Upper lobe of left lung (tissue), 6 donors: ENCODE measurements at regions not wholly inside any gene's neighbourhood (a gene's known extent, or its start where the extent isn't known, plus 50 kb on each side); places are given as distances from the start of the nearest gene placed in this dataset.
A peak's percentile ranks its signal among the peaks of the same experiment; 100 is the strongest.
"Not testable (repeated sequence)": the region's sequence is repeated elsewhere in the genome, so short reads cannot be mapped to it uniquely, and the experiment has no call there.

Experiments
- ATAC-seq, 2 donors: fragments of 200-7000 bp; cut with Tn5 transposase; one replicate each; pipeline ENCODE4 v1.9.1; 2022; ENCODE audit warnings: mild to moderate bottlenecking in 2 of 2, moderate library complexity in 2 of 2; ENCODE audit not compliant: low FRiP score in 2 of 2
- DNase-seq, 2 donors: peaks; one replicate each; pipeline ENCODE4 v3.0.0-alpha.2; 2019 to 2020
- H3K27ac ChIP-seq, 4 donors: fragments of 200-600 bp; sonication (generic); one replicate each; pipeline ENCODE4 v1.5.1; 2016 to 2019
- H3K27me3 ChIP-seq, 4 donors: fragments of 200-600 bp; sonication (generic); one replicate each; pipeline ENCODE4 v1.5.1; 2017 to 2019
- H3K36me3 ChIP-seq, 4 donors: fragments of 200-600 bp; sonication (generic); one replicate each; pipeline ENCODE4 v1.5.1; 2016 to 2019
- H3K4me1 ChIP-seq, 4 donors: fragments of 200-600 bp; sonication (generic); one replicate each; pipeline ENCODE4 v1.5.1; 2018 to 2019
- H3K4me3 ChIP-seq, 4 donors: fragments of 200-600 bp; sonication (generic); one replicate each; pipeline ENCODE4 v1.5.1; 2017 to 2019; ENCODE audit warnings: mild to moderate bottlenecking in 2 of 4, moderate library complexity in 1 of 4
- H3K9me3 ChIP-seq, 4 donors: fragments of 200-600 bp; sonication (generic); one replicate each; pipeline ENCODE4 v1.5.1; 2018 to 2019
- CTCF ChIP-seq, 6 experiments: fragments of 450-650 bp in 4 of 6; fragments of 200-600 bp in 2 of 6; sonication (generic) in 2 of 6; IDR thresholded peaks; one replicate each; pipeline ENCODE4 v1.5.1; 2016 to 2019; ENCODE audit warnings: antibody characterized with exemption in 6 of 6
- EP300 ChIP-seq, 4 donors: sonication (generic); formaldehyde crosslinking; IDR thresholded peaks; one replicate each; pipeline ENCODE4 v1.5.1; 2017; ENCODE audit warnings: antibody characterized with exemption in 4 of 4, control low read depth in 2 of 4
- POLR2A ChIP-seq, 4 donors: fragments of 450-650 bp; IDR thresholded peaks; one replicate each; pipeline ENCODE4 v1.5.1; 2016 to 2017; ENCODE audit warnings: antibody characterized with exemption in 4 of 4, mild to moderate bottlenecking in 2 of 4
- POLR2AphosphoS5 ChIP-seq, 2 donors: sonication (generic); formaldehyde crosslinking; IDR thresholded peaks; one replicate each; pipeline ENCODE4 v1.5.1; 2017; ENCODE audit warnings: antibody characterized with exemption in 2 of 2
- WGBS, 2 donors: methylation state at CpG; one replicate each; pipeline ENCODE4 v1.1.5; 2017 to 2018; 5-methylcytosine and 5-hydroxymethylcytosine counted together
- donor health status: DM: no; HTN: no; CAD: no; lungs with moderate emphysema.
- donor health status: DM: no; HTN: yes; CAD: no; lungs with severe emphysema.

GRCh38 chr3:64792445-64792844 is 104.6 kb upstream of the ADAMTS9 start:
- Histone ChIP-seq H3K9me3 (no peaks in the 10 kb centered on the region), H3K27me3 (no peaks in the 10 kb centered on the region), H3K4me1 (no peaks in the 10 kb centered on the region), H3K36me3 (no peaks in the 10 kb centered on the region), H3K27ac (no peak overlapping the region), H3K4me3 (no peak overlapping the region)
- TF ChIP-seq CTCF (IDR thresholded peaks at IDR 0.05) (no peak), EP300 (IDR thresholded peaks at IDR 0.05) (no peak), POLR2AphosphoS5 (IDR thresholded peaks at IDR 0.05) (no peak), POLR2A (IDR thresholded peaks at IDR 0.05) (no peak)
- DNase-seq (no peak), ATAC-seq (no peak)
- WGBS, 2 donors = 92 to 94% methylated on average over 3 of the region's 3 CpGs

- DNase-seq = no peak
- 92 to 96% methylated on average over 4 of the region's 4 CpGs for WGBS, 2 donors
- no peak overlapping the region for H3K27ac ChIP-seq
Measured at GRCh38 chr3:64789111-64789510, 101.3 kb upstream of the ADAMTS9 start.

GRCh38 chr3:64783200-64783599 is 95.4 kb upstream of the ADAMTS9 start:
- Histone ChIP-seq H3K27me3 (no peaks in the 10 kb centered on the region), H3K4me3 (no peak overlapping the region), H3K27ac (no peak overlapping the region), H3K4me1 (no peaks in the 10 kb centered on the region), H3K9me3 (peaks cover 0 to 12% (median 5%) of the 10 kb centered on the region in 4 donors), H3K36me3 (no peaks in the 10 kb centered on the region)
- no peak for TF ChIP-seq POLR2AphosphoS5 (IDR thresholded peaks at IDR 0.05)
- ATAC-seq (no peak), DNase-seq (no peak)

More at GRCh38 chr3:64789111-64789510, 101.3 kb upstream of the ADAMTS9 start:
- peaks cover 0 to 6% (median 0%) of the 10 kb centered on the region in 4 donors for H3K9me3 ChIP-seq
- H3K36me3 ChIP-seq = no peaks in the 10 kb centered on the region
- no peaks in the 10 kb centered on the region for H3K4me1 ChIP-seq
- TF ChIP-seq POLR2AphosphoS5 (IDR thresholded peaks at IDR 0.05) (no peak), CTCF (IDR thresholded peaks at IDR 0.05) (no peak), POLR2A (IDR thresholded peaks at IDR 0.05) (no peak), EP300 (IDR thresholded peaks at IDR 0.05) (no peak)
- no peak for ATAC-seq
- no peak overlapping the region for H3K4me3 ChIP-seq
- no peaks in the 10 kb centered on the region for H3K27me3 ChIP-seq

- WGBS, 2 donors = 79 to 87% methylated on average over 4 of the region's 4 CpGs
- not testable (repeated sequence) for H3K4me1 ChIP-seq, H3K27ac ChIP-seq, DNase-seq, ATAC-seq, H3K27me3 ChIP-seq, H3K36me3 ChIP-seq, H3K4me3 ChIP-seq
- peaks cover 0 to 12% (median 8%) of the 10 kb centered on the region in 4 donors for H3K9me3 ChIP-seq
Measured at GRCh38 chr3:64780923-64781322, 93.1 kb upstream of the ADAMTS9 start.

GRCh38 chr3:64773137-64773536 is 85.3 kb upstream of the ADAMTS9 start:
- H3K27me3 ChIP-seq = no peaks in the 10 kb centered on the region
- 67 to 72% methylated on average over 5 of the region's 5 CpGs for WGBS, 2 donors
- peaks cover 0 to 2% (median 1%) of the 10 kb centered on the region in 4 donors for H3K4me1 ChIP-seq
- TF ChIP-seq POLR2AphosphoS5 (IDR thresholded peaks at IDR 0.05) (peak; percentile 38 to 66), CTCF (IDR thresholded peaks at IDR 0.05) (no peak), EP300 (IDR thresholded peaks at IDR 0.05) (peak in 1 of 4 donors; percentile 11)
- peak overlapping the region in 1 of 4 donors; percentile 14 for H3K27ac ChIP-seq
- H3K9me3 ChIP-seq = peaks cover 0 to 5% (median 2%) of the 10 kb centered on the region in 4 donors
- H3K36me3 ChIP-seq = no peaks in the 10 kb centered on the region
- DNase-seq (no peak), ATAC-seq (no peak)
- no peak overlapping the region for H3K4me3 ChIP-seq

- Histone ChIP-seq H3K27ac (no peak overlapping the region), H3K27me3 (no peaks in the 10 kb centered on the region), H3K9me3 (no peaks in the 10 kb centered on the region), H3K36me3 (no peaks in the 10 kb centered on the region), H3K4me3 (no peak overlapping the region), H3K4me1 (peaks cover 6 to 19% (median 14%) of the 10 kb centered on the region in 4 donors)
- TF ChIP-seq POLR2A (IDR thresholded peaks at IDR 0.05) (no peak), EP300 (IDR thresholded peaks at IDR 0.05) (no peak), POLR2AphosphoS5 (IDR thresholded peaks at IDR 0.05) (no peak), CTCF (IDR thresholded peaks at IDR 0.05) (no peak)
- WGBS, 2 donors = 49 to 52% methylated on average over 4 of the region's 4 CpGs
- DNase-seq = no peak
- no peak for ATAC-seq
Measured at GRCh38 chr3:64766440-64766839, 78.6 kb upstream of the ADAMTS9 start.
